Endodermal cell (in vitro differentiated cells): ENCODE measurements at regions not wholly inside any gene's neighbourhood (a gene's known extent, or its start where the extent isn't known, plus 50 kb on each side); places are given as distances from the start of the nearest gene placed in this dataset.

Source experiments
- DNase-seq: peaks from one replicate; pipeline ENCODE4 v3.0.0-alpha.2; 2017
- H3K27ac ChIP-seq: 2 replicates; pipeline ENCODE4 v1.5.1; 2013; ENCODE audit warnings: mild to moderate bottlenecking, low read depth, low read length, moderate library complexity
- H3K27me3 ChIP-seq: 2 replicates; pipeline ENCODE4 v1.6.1; 2013; ENCODE audit warnings: mild to moderate bottlenecking, low read length, moderate library complexity; ENCODE audit not compliant: insufficient read depth, control insufficient read depth, poor library complexity, severe bottlenecking
- H3K36me3 ChIP-seq: 2 replicates; pipeline ENCODE4 v1.7.0; 2013; ENCODE audit warnings: mild to moderate bottlenecking, low read length, moderate library complexity; ENCODE audit not compliant: control insufficient read depth, insufficient read depth
- H3K4me1 ChIP-seq: one replicate; pipeline ENCODE4 v1.7.0; 2013; ENCODE audit warnings: low read length; ENCODE audit not compliant: control insufficient read depth, insufficient read depth
- H3K4me3 ChIP-seq: 2 replicates; pipeline ENCODE4 v1.5.1; 2013; ENCODE audit warnings: mild to moderate bottlenecking, low read length, moderate library complexity
- H3K9ac ChIP-seq: 2 replicates; pipeline ENCODE4 v1.6.1; 2013; ENCODE audit warnings: mild to moderate bottlenecking, low read length, moderate library complexity; ENCODE audit not compliant: poor library complexity, severe bottlenecking; ENCODE audit errors: extremely low read depth
- H3K9me3 ChIP-seq: 2 replicates; pipeline ENCODE4 v1.6.1; 2013; ENCODE audit warnings: mild to moderate bottlenecking, low read length, moderate library complexity; ENCODE audit not compliant: control insufficient read depth
- H3K27ac Mint-ChIP-seq: 2 replicates; pipeline ENCODE4 v1.8.0; 2020; ENCODE audit warnings: mixed read lengths
- H3K27me3 Mint-ChIP-seq: 2 replicates; pipeline ENCODE4 v1.8.0; 2021; ENCODE audit warnings: mild to moderate bottlenecking, mixed read lengths; ENCODE audit not compliant: insufficient read depth
- H3K36me3 Mint-ChIP-seq: 2 replicates; pipeline ENCODE4 v1.8.0; 2020; ENCODE audit warnings: low read depth, mixed read lengths
- H3K4me1 Mint-ChIP-seq: 2 replicates; pipeline ENCODE4 v1.8.0; 2020; ENCODE audit warnings: mixed read lengths
- H3K4me3 Mint-ChIP-seq: 2 replicates; pipeline ENCODE4 v1.8.0; 2020; ENCODE audit warnings: mild to moderate bottlenecking, moderate library complexity, mixed read lengths
- H3K9me3 Mint-ChIP-seq: 2 replicates; pipeline ENCODE4 v1.8.0; 2020; ENCODE audit warnings: mild to moderate bottlenecking, mixed read lengths
- WGBS, 2 experiments: methylation state at CpG; one replicate each; pipeline versions ENCODE4 v1.1.5 to v1.1.7; 2013; ENCODE audit warnings: missing lambda C conversion rate in 2 of 2, mixed read lengths in 1 of 2; ENCODE audit not compliant: insufficient coverage in 1 of 2, insufficient read length in 1 of 2; 5-methylcytosine and 5-hydroxymethylcytosine counted together
- TF ChIP-seq, protein P1 (sequence below): fragments of 200-600 bp; sonication (generic); conservative IDR thresholded peaks from 2 replicates; pipeline ENCODE4 v1.5.0; 2021; ENCODE audit warnings: antibody characterized with exemption, mild to moderate bottlenecking

DNA sequence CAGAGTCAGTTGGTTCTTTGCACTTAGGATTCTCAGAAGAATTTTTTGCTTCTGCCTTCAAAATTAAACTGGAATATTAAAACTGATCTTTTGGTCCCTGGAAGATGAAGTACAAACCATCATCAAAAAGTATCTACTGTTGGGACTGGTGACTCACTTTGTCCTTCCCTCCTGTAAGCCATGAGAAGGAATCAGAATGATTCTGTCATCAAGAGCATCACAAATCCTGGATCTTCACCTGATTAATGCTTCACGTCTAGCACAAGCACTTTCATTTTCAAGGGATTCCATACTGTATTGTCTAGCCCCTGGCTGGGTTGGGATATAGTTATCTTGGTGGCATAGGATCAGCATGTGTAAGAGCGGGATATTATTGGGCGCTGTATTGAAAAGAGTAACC lies 69.3 kb upstream of the CYP1B1 start:
- Histone ChIP-seq H3K4me3 (no peak overlapping the region), H3K27me3 (no peaks in the 10 kb centered on the region), H3K27ac (no peak overlapping the region), H3K9ac (no peak overlapping the region), H3K36me3 (no peaks in the 10 kb centered on the region), H3K4me1 (no peaks in the 10 kb centered on the region), H3K9me3 (peaks cover 19% of the 10 kb centered on the region)
- TF ChIP-seq, protein P1, sequence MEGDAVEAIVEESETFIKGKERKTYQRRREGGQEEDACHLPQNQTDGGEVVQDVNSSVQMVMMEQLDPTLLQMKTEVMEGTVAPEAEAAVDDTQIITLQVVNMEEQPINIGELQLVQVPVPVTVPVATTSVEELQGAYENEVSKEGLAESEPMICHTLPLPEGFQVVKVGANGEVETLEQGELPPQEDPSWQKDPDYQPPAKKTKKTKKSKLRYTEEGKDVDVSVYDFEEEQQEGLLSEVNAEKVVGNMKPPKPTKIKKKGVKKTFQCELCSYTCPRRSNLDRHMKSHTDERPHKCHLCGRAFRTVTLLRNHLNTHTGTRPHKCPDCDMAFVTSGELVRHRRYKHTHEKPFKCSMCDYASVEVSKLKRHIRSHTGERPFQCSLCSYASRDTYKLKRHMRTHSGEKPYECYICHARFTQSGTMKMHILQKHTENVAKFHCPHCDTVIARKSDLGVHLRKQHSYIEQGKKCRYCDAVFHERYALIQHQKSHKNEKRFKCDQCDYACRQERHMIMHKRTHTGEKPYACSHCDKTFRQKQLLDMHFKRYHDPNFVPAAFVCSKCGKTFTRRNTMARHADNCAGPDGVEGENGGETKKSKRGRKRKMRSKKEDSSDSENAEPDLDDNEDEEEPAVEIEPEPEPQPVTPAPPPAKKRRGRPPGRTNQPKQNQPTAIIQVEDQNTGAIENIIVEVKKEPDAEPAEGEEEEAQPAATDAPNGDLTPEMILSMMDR = no peak
- Mint-ChIP-seq H3K9me3 (peaks cover 13% of the 10 kb centered on the region), H3K4me1 (peaks cover 13% of the 10 kb centered on the region), H3K27ac (no peak overlapping the region), H3K36me3 (peaks cover 1% of the 10 kb centered on the region), H3K27me3 (peaks cover 1% of the 10 kb centered on the region), H3K4me3 (no peak overlapping the region)
- WGBS, 2 experiments = 93 to 96% methylated on average over 2 to 3 of the region's 3 CpGs
- DNase-seq = no peak

DNA sequence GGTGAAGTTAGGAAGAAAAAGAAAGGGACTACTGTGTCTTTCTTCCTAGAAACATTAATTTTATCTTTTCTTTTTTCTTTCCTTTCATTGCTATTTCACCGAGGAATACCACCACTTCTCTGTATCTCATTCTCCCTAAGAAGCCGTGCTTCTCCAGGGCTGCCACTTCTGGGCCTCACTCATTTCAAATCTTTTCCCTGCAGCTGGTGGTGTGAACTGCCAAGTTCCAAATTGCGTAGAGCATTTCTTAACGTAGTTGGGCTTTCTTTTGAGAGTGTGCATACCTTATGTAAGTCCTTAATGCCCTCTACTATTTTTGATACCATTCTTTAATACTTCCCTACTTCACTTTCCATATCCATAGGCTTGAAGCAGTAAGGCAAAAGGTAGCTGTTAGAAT lies 66.7 kb upstream of the CYP1B1 start:
- H3K4me3 ChIP-seq = no peak overlapping the region
- no peaks in the 10 kb centered on the region for H3K27me3 ChIP-seq
- Mint-ChIP-seq H3K27me3 (peaks cover 3% of the 10 kb centered on the region), H3K36me3 (peaks cover 15% of the 10 kb centered on the region), H3K4me1 (peaks cover 13% of the 10 kb centered on the region), H3K4me3 (no peak overlapping the region), H3K27ac (no peak overlapping the region), H3K9me3 (peaks cover 27% of the 10 kb centered on the region)
- TF ChIP-seq, protein P1 = no peak
- H3K27ac ChIP-seq = no peak overlapping the region
- H3K9ac ChIP-seq = no peak overlapping the region
- peaks cover 29% of the 10 kb centered on the region for H3K9me3 ChIP-seq
- DNase-seq = no peak
- no peaks in the 10 kb centered on the region for H3K36me3 ChIP-seq
- WGBS, 2 experiments = 89 to 97% methylated on average over 4 of the region's 4 CpGs
- no peaks in the 10 kb centered on the region for H3K4me1 ChIP-seq

DNA sequence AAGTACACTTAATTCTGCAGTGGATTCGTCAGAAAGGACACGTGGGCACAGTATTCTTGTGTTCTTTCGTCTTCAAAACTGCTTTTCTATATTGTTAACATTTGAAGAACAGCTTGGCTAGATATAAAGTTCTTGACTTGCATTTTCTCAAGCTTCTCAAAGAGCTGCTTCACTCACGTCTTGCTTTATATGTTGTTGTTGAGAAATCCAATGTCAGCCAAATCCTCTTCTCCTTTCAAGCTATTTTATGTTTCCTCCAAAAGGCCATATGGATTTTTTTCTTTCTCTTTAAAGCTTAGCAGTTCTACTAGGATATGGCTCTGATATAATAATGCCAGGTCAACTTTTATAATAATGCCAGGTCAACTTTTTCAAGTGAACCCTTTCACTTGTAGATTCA lies 65.5 kb upstream of the CYP1B1 start:
- H3K9me3 ChIP-seq = peaks cover 29% of the 10 kb centered on the region
- H3K36me3 Mint-ChIP-seq = peaks cover 15% of the 10 kb centered on the region
- DNase-seq = no peak
- no peaks in the 10 kb centered on the region for H3K4me1 ChIP-seq
- peaks cover 38% of the 10 kb centered on the region for H3K9me3 Mint-ChIP-seq
- peaks cover 4% of the 10 kb centered on the region for H3K4me1 Mint-ChIP-seq
- 93 to 98% methylated on average over 4 of the region's 4 CpGs for WGBS, 2 experiments
- H3K9ac ChIP-seq = no peak overlapping the region
- H3K36me3 ChIP-seq = no peaks in the 10 kb centered on the region
- TF ChIP-seq, protein P1 = no peak
- no peak overlapping the region for H3K4me3 Mint-ChIP-seq
- no peak overlapping the region for H3K27ac Mint-ChIP-seq
- H3K27me3 ChIP-seq = no peaks in the 10 kb centered on the region
- H3K27ac ChIP-seq = no peak overlapping the region
- no peak overlapping the region for H3K4me3 ChIP-seq
- peaks cover 3% of the 10 kb centered on the region for H3K27me3 Mint-ChIP-seq
